H9 (cell line): ENCODE measurements at regions not wholly inside any gene's neighbourhood (a gene's known extent, or its start where the extent isn't known, plus 50 kb on each side); places are given as distances from the start of the nearest gene placed in this dataset.

Source experiments
- DNase-seq: peaks from one replicate; pipeline ENCODE4 v3.0.0-alpha.2; 2017
- H2AFZ ChIP-seq: one replicate; pipeline ENCODE4 v1.6.1; 2013; ENCODE audit warnings: mild to moderate bottlenecking, low read length, control low read depth, moderate library complexity
- H2AK5ac ChIP-seq: 2 replicates; pipeline ENCODE4 v1.6.1; 2013; ENCODE audit warnings: low read length, control low read depth, mixed read lengths; ENCODE audit not compliant: insufficient read length
- H2BK120ac ChIP-seq: one replicate; pipeline ENCODE4 v1.6.1; 2013; ENCODE audit warnings: low read depth, mild to moderate bottlenecking, low read length, control low read depth, inconsistent platforms; ENCODE audit not compliant: poor library complexity, severe bottlenecking
- H2BK12ac ChIP-seq: 2 replicates; pipeline ENCODE4 v1.6.1; 2013; ENCODE audit warnings: low read length, control low read depth, mixed read lengths, low read depth; ENCODE audit not compliant: insufficient read length
- H2BK15ac ChIP-seq: 2 replicates; pipeline ENCODE4 v1.6.1; 2013; ENCODE audit warnings: low read depth, low read length, control low read depth
- H2BK20ac ChIP-seq: one replicate; pipeline ENCODE4 v1.6.1; 2013; ENCODE audit warnings: low read depth, mild to moderate bottlenecking, low read length, control low read depth, inconsistent platforms; ENCODE audit not compliant: poor library complexity, severe bottlenecking
- H2BK5ac ChIP-seq: 2 replicates; pipeline ENCODE4 v1.6.1; 2013; ENCODE audit warnings: low read length, control low read depth, mixed read lengths; ENCODE audit not compliant: insufficient read length
- H3K14ac ChIP-seq: 2 replicates; pipeline ENCODE4 v1.6.1; 2013; ENCODE audit warnings: low read length, control low read depth; ENCODE audit not compliant: insufficient read depth
- H3K18ac ChIP-seq: 2 replicates; pipeline ENCODE4 v1.6.1; 2013; ENCODE audit warnings: low read depth, mild to moderate bottlenecking, mixed read lengths, low read length, control low read depth; ENCODE audit not compliant: insufficient read length
- H3K23ac ChIP-seq: 2 replicates; pipeline ENCODE4 v1.6.1; 2013; ENCODE audit warnings: low read length, control low read depth, mixed read lengths, low read depth; ENCODE audit not compliant: insufficient read length
- H3K23me2 ChIP-seq: 2 replicates; pipeline ENCODE4 v1.6.1; 2013; ENCODE audit warnings: low read depth, mild to moderate bottlenecking, mixed read lengths, low read length, control low read depth; ENCODE audit not compliant: insufficient read length, poor library complexity, severe bottlenecking
- H3K27ac ChIP-seq: 2 replicates; pipeline ENCODE4 v1.5.1; 2013; ENCODE audit warnings: low read length, control low read depth, mixed read lengths, low read depth; ENCODE audit not compliant: insufficient read length
- H3K27me3 ChIP-seq: 2 replicates; pipeline ENCODE4 v1.6.1; 2013; ENCODE audit warnings: low read length, control low read depth, inconsistent platforms; ENCODE audit not compliant: insufficient read depth
- H3K4ac ChIP-seq: 2 replicates; pipeline ENCODE4 v1.6.1; 2013; ENCODE audit warnings: low read depth, mild to moderate bottlenecking, control low read depth, inconsistent platforms, low read length, moderate library complexity
- H3K4me1 ChIP-seq: 2 replicates; pipeline ENCODE4 v1.6.1; 2013; ENCODE audit warnings: low read length, control low read depth, inconsistent platforms; ENCODE audit not compliant: insufficient read depth
- H3K4me2 ChIP-seq: 2 replicates; pipeline ENCODE4 v1.6.1; 2013; ENCODE audit warnings: low read length, control low read depth, mixed read lengths; ENCODE audit not compliant: insufficient read length, insufficient read depth
- H3K56ac ChIP-seq: 2 replicates; pipeline ENCODE4 v1.6.1; 2013; ENCODE audit warnings: low read depth, mild to moderate bottlenecking, mixed read lengths, low read length, control low read depth; ENCODE audit not compliant: insufficient read length
- H3K79me1 ChIP-seq: 2 replicates; pipeline ENCODE4 v1.6.1; 2013; ENCODE audit warnings: low read depth, mild to moderate bottlenecking, moderate library complexity, low read length, control low read depth, inconsistent platforms; ENCODE audit not compliant: insufficient read depth, poor library complexity, severe bottlenecking
- H3K79me2 ChIP-seq: 2 replicates; pipeline ENCODE4 v1.6.1; 2013; ENCODE audit warnings: low read length, control low read depth, inconsistent platforms; ENCODE audit not compliant: insufficient read depth
- H3K9ac ChIP-seq: 2 replicates; pipeline ENCODE4 v1.6.1; 2013; ENCODE audit warnings: low read length, control low read depth, mixed read lengths; ENCODE audit not compliant: insufficient read length; ENCODE audit errors: extremely low read depth
- H3K9me3 ChIP-seq: one replicate; pipeline ENCODE4 v1.6.1; 2013; ENCODE audit warnings: low read depth, low read length, inconsistent platforms; ENCODE audit not compliant: control insufficient read depth
- H3T11ph ChIP-seq: one replicate; pipeline ENCODE4 v1.6.1; 2013; ENCODE audit warnings: mild to moderate bottlenecking, low read length, control low read depth, inconsistent platforms
- H4K20me1 ChIP-seq: one replicate; pipeline ENCODE4 v1.6.1; 2013; ENCODE audit not compliant: control insufficient read depth, insufficient read length, insufficient read depth
- H4K5ac ChIP-seq: 2 replicates; pipeline ENCODE4 v1.6.1; 2013; ENCODE audit warnings: low read depth, mild to moderate bottlenecking, mixed read lengths, low read length, control low read depth; ENCODE audit not compliant: insufficient read length
- H4K8ac ChIP-seq: replicated peaks from 2 replicates; pipeline ENCODE4 v1.6.1; 2013; ENCODE audit warnings: low read length, control low read depth, mixed read lengths, low read depth; ENCODE audit not compliant: insufficient read length
- H4K91ac ChIP-seq: 2 replicates; pipeline ENCODE4 v1.6.1; 2013; ENCODE audit warnings: low read depth, mild to moderate bottlenecking, moderate library complexity, mixed read lengths, low read length, control low read depth; ENCODE audit not compliant: insufficient read length
- H3K27ac Mint-ChIP-seq, 3 experiments: 2 replicates in 2 of 3; 3 replicates in 1 of 3; pipeline ENCODE4 v1.8.0; 2020 to 2021; ENCODE audit warnings: mixed read lengths in 3 of 3, mild to moderate bottlenecking in 1 of 3, moderate library complexity in 1 of 3
- H3K27me3 Mint-ChIP-seq: 2 replicates; pipeline ENCODE4 v1.8.0; 2021; ENCODE audit warnings: low read depth, mild to moderate bottlenecking, moderate library complexity, mixed read lengths
- H3K36me3 Mint-ChIP-seq, 3 experiments: 2 replicates in 2 of 3; 3 replicates in 1 of 3; pipeline ENCODE4 v1.8.0; 2020 to 2021; ENCODE audit warnings: low read depth in 3 of 3, mixed read lengths in 3 of 3; ENCODE audit not compliant: insufficient read depth in 1 of 3
- H3K4me1 Mint-ChIP-seq, 2 experiments: 2 replicates each; pipeline ENCODE4 v1.8.0; 2020; ENCODE audit warnings: mixed read lengths in 2 of 2
- H3K4me3 Mint-ChIP-seq, 2 experiments: 2 replicates in 1 of 2; 3 replicates in 1 of 2; pipeline ENCODE4 v1.8.0; 2020 to 2021; ENCODE audit warnings: mild to moderate bottlenecking in 2 of 2, mixed read lengths in 2 of 2, moderate library complexity in 1 of 2
- H3K9me3 Mint-ChIP-seq, 2 experiments: 2 replicates in 1 of 2; 3 replicates in 1 of 2; pipeline ENCODE4 v1.8.0; 2020; ENCODE audit warnings: mild to moderate bottlenecking in 2 of 2, mixed read lengths in 2 of 2, moderate library complexity in 1 of 2
- WGBS: extraction: QIAGEN DNeasy Blood & Tissue Kit; methylation state at CpG from one replicate; pipeline ENCODE4 v1.1.7; 2013; ENCODE audit warnings: missing lambda C conversion rate, low lambda C conversion rate, mixed read lengths; ENCODE audit not compliant: insufficient read length; ENCODE audit errors: extremely low coverage; 5-methylcytosine and 5-hydroxymethylcytosine counted together
- TF ChIP-seq, protein P1 (sequence below): fragments of 200-600 bp; sonication (generic); conservative IDR thresholded peaks from 3 replicates; pipeline ENCODE4 v1.8.0; 2021; ENCODE audit warnings: antibody characterized with exemption, mild to moderate bottlenecking

DNA sequence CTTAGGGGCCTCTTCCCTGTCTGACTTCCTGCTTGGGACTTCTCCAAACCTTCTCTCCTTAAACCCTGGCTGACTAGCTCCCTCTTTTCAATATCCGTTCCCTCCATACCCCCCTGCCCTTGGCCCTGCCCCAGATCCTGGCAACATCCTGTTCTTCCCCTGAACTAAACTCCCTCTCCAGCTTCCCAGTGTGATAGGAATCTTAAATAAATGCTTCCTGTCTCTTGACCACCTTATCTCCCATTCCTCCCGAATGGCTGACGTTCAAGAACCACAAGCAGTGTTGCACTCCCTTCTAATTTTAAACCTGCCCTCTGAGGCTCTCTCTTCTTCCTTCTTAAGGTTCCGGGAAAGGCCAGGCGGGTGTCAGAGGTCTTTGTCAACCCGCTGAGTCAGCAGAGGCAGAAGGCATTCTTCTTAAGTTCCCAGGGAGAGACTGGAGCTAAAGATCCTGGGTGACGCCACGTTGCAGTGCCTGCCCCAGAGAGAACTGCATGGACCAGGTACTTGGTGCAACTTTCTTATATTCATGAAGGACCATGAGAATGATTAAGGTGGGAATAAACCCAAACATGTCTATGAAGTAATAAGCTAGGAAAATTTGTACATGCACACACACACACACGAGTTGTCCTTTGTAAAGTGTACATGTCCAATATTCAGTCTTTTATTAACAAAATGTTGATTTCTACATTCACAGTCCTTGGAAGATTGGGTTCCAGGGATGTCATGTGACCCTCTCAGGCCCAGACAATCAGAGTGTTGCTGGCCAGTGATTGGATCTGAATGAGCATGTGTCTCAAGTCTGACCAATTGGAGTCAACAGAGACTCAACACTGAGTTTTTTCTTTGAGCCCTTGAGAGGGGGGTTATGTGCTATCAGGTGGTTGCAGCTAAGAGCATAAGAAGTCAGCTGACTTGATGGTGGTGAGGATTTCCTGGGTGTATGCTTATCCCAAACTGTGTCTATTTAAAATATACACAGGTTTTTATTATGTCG lies 420.2 kb upstream of the TBX3 start:
- no peak overlapping the region for H3K23ac ChIP-seq
- H3K4me2 ChIP-seq, result no peak overlapping the region
- no peak overlapping the region for H4K91ac ChIP-seq
- no peak overlapping the region for H2AFZ ChIP-seq
- H4K5ac ChIP-seq, result no peak overlapping the region
- no peak overlapping the region for H2BK12ac ChIP-seq
- no peak overlapping the region for H3K56ac ChIP-seq
- H4K8ac ChIP-seq, result no peak overlapping the region
- no peak overlapping the region for H3K27ac ChIP-seq
- no peak overlapping the region for H2BK20ac ChIP-seq
- no peak overlapping the region for H2BK15ac ChIP-seq
- H2AK5ac ChIP-seq, result no peak overlapping the region
- no peaks in the 10 kb centered on the region for H3K23me2 ChIP-seq
- no peaks in the 10 kb centered on the region for H3K4me1 ChIP-seq
- H3T11ph ChIP-seq, result no peak overlapping the region
- peaks cover 0 to 5% of the 10 kb centered on the region in 2 experiments; a peak in 1 of 4 replicates for H3K4me1 Mint-ChIP-seq
- H3K27ac Mint-ChIP-seq, result peak overlapping the region in 1 of 3 experiments; percentile 16; a peak in 1 of 7 replicates
- no peak overlapping the region for H3K14ac ChIP-seq
- peaks cover 0 to 3% of the 10 kb centered on the region in 2 experiments; a peak in 2 of 5 replicates for H3K9me3 Mint-ChIP-seq
- H4K20me1 ChIP-seq, result no peaks in the 10 kb centered on the region
- no peaks in the 10 kb centered on the region for H3K79me2 ChIP-seq
- no peak overlapping the region for H3K4me3 Mint-ChIP-seq
- no peak overlapping the region for H2BK5ac ChIP-seq
- H3K79me1 ChIP-seq, result no peaks in the 10 kb centered on the region
- no peak overlapping the region for H2BK120ac ChIP-seq
- no CpG with 5 or more reads among the region's 10 CpGs for WGBS
- DNase-seq, result no peak
- H3K36me3 Mint-ChIP-seq, result no peaks in the 10 kb centered on the region; a peak in 1 of 7 replicates
- TF ChIP-seq, protein P1, sequence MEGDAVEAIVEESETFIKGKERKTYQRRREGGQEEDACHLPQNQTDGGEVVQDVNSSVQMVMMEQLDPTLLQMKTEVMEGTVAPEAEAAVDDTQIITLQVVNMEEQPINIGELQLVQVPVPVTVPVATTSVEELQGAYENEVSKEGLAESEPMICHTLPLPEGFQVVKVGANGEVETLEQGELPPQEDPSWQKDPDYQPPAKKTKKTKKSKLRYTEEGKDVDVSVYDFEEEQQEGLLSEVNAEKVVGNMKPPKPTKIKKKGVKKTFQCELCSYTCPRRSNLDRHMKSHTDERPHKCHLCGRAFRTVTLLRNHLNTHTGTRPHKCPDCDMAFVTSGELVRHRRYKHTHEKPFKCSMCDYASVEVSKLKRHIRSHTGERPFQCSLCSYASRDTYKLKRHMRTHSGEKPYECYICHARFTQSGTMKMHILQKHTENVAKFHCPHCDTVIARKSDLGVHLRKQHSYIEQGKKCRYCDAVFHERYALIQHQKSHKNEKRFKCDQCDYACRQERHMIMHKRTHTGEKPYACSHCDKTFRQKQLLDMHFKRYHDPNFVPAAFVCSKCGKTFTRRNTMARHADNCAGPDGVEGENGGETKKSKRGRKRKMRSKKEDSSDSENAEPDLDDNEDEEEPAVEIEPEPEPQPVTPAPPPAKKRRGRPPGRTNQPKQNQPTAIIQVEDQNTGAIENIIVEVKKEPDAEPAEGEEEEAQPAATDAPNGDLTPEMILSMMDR, result no peak
- no peaks in the 10 kb centered on the region for H3K27me3 ChIP-seq
- H3K9ac ChIP-seq, result no peak overlapping the region
- no peak overlapping the region for H3K18ac ChIP-seq
- no peak overlapping the region for H3K4ac ChIP-seq
- peaks cover 13% of the 10 kb centered on the region for H3K27me3 Mint-ChIP-seq
- H3K9me3 ChIP-seq, result no peaks in the 10 kb centered on the region
